HEK293 (cell line): ENCODE measurements at regions not wholly inside any gene's neighbourhood (a gene's known extent, or its start where the extent isn't known, plus 50 kb on each side); places are given as distances from the start of the nearest gene placed in this dataset.
"Not testable (repeated sequence)": the region's sequence is repeated elsewhere in the genome, so short reads cannot be mapped to it uniquely, and the experiment has no call there.

Experiments
- CTCF ChIA-PET: fragments of 350-600 bp; formaldehyde crosslinking; extraction: SDS; loops from one replicate; lab custom pipeline; 2021; ENCODE audit warnings: antibody characterized with exemption; lab: Yijun Ruan, JAX
- POLR2A ChIA-PET: fragments of 300-600 bp; formaldehyde crosslinking; extraction: SDS; loops from one replicate; lab custom pipeline; 2020; ENCODE audit warnings: antibody characterized with exemption, inconsistent platforms; lab: Yijun Ruan, JAX
- H3K27ac ChIP-seq: fragments of 200-500 bp; sonication (Bioruptor generic); 2 replicates; pipeline ENCODE4 v1.5.1; 2014; ENCODE audit warnings: low read depth, low read length, control low read depth, inconsistent platforms; ENCODE audit errors: extremely low read depth
- H3K36me3 ChIP-seq, 2 experiments: fragments of 200-500 bp in 1 of 2; sonication (Bioruptor generic) in 1 of 2; 1 replicate in 1 of 2; 2 replicates in 1 of 2; pipeline ENCODE4 v1.5.1; 2014 to 2017; ENCODE audit warnings: inconsistent platforms in 2 of 2, low read length in 2 of 2; ENCODE audit not compliant: control insufficient read depth in 2 of 2, insufficient read depth in 1 of 2
- H3K4me1 ChIP-seq: fragments of 200-500 bp; sonication (Bioruptor generic); 2 replicates; pipeline ENCODE4 v1.5.1; 2014; ENCODE audit warnings: mild to moderate bottlenecking, low read length, inconsistent platforms; ENCODE audit not compliant: control insufficient read depth, insufficient read depth
- H3K4me3 ChIP-seq: 2 replicates; pipeline ENCODE4 v1.5.1; 2011; ENCODE audit warnings: low read depth, mild to moderate bottlenecking, control low read depth, low read length, moderate library complexity
- H3K9me3 ChIP-seq: fragments of 200-500 bp; sonication (Bioruptor generic); 2 replicates; pipeline ENCODE4 v1.5.1; 2014; ENCODE audit warnings: low read depth, low read length, inconsistent platforms; ENCODE audit not compliant: control insufficient read depth, insufficient read depth
- AEBP2 ChIP-seq: fragments of 450-650 bp; formaldehyde crosslinking; IDR thresholded peaks from 2 replicates; pipeline ENCODE4 v1.5.1; 2016; ENCODE audit warnings: missing biosample characterization, missing genetic modification characterization, borderline replicate concordance
- IKZF3 ChIP-seq: fragments of 450-650 bp; IDR thresholded peaks from 2 replicates; pipeline ENCODE4 v1.5.0; 2018; ENCODE audit warnings: missing biosample characterization, mild to moderate bottlenecking, missing genetic modification characterization, moderate library complexity
- KLF10 ChIP-seq: fragments of 450-650 bp; IDR thresholded peaks from 2 replicates; pipeline ENCODE4 v1.5.1; 2018; ENCODE audit warnings: missing biosample characterization, mild to moderate bottlenecking, missing genetic modification characterization
- KLF8 ChIP-seq: fragments of 450-650 bp; formaldehyde crosslinking; IDR thresholded peaks from 2 replicates; pipeline ENCODE4 v1.5.1; 2016; ENCODE audit warnings: missing biosample characterization, missing genetic modification characterization
- KLF9 ChIP-seq: fragments of 450-650 bp; formaldehyde crosslinking; IDR thresholded peaks from 2 replicates; pipeline ENCODE4 v1.5.1; 2016; ENCODE audit warnings: missing biosample characterization, missing genetic modification characterization, low read depth
- SCRT1 ChIP-seq: fragments of 450-650 bp; formaldehyde crosslinking; IDR thresholded peaks from 2 replicates; pipeline ENCODE4 v1.5.1; 2016; ENCODE audit warnings: missing biosample characterization, missing genetic modification characterization, borderline replicate concordance
- ZBTB7A ChIP-seq: fragments of 450-650 bp; formaldehyde crosslinking; IDR thresholded peaks from 2 replicates; pipeline ENCODE4 v1.5.1; 2016; ENCODE audit warnings: low read depth, missing biosample characterization, missing genetic modification characterization
- ZEB2 ChIP-seq: fragments of 450-650 bp; formaldehyde crosslinking; IDR thresholded peaks from 2 replicates; pipeline ENCODE4 v1.5.1; 2016; ENCODE audit warnings: missing biosample characterization, missing genetic modification characterization
- ZNF121 ChIP-seq: fragments of 450-650 bp; formaldehyde crosslinking; IDR thresholded peaks from 2 replicates; pipeline ENCODE4 v1.5.1; 2016; ENCODE audit warnings: missing biosample characterization, missing genetic modification characterization
- ZNF138 ChIP-seq: fragments of 450-650 bp; formaldehyde crosslinking; IDR thresholded peaks from 2 replicates; pipeline ENCODE4 v1.5.1; 2016; ENCODE audit warnings: missing biosample characterization, missing genetic modification characterization, borderline replicate concordance
- ZNF140 ChIP-seq: fragments of 450-650 bp; formaldehyde crosslinking; IDR thresholded peaks from 2 replicates; pipeline ENCODE4 v1.5.1; 2016; ENCODE audit warnings: missing biosample characterization, missing genetic modification characterization
- ZNF174 ChIP-seq: fragments of 450-650 bp; formaldehyde crosslinking; IDR thresholded peaks from 2 replicates; pipeline ENCODE4 v1.5.0; 2017; ENCODE audit warnings: missing biosample characterization, mild to moderate bottlenecking, missing genetic modification characterization
- ZNF175 ChIP-seq: fragments of 450-650 bp; formaldehyde crosslinking; IDR thresholded peaks from 2 replicates; pipeline ENCODE4 v1.5.1; 2016; ENCODE audit warnings: missing biosample characterization, missing genetic modification characterization
- ZNF18 ChIP-seq: fragments of 450-650 bp; formaldehyde crosslinking; IDR thresholded peaks from 2 replicates; pipeline ENCODE4 v1.5.1; 2016; ENCODE audit warnings: missing biosample characterization, missing genetic modification characterization
- ZNF202 ChIP-seq: fragments of 450-650 bp; formaldehyde crosslinking; IDR thresholded peaks from 2 replicates; pipeline ENCODE4 v1.5.1; 2016; ENCODE audit warnings: missing biosample characterization, missing genetic modification characterization, borderline replicate concordance
- ZNF214 ChIP-seq: fragments of 450-650 bp; formaldehyde crosslinking; IDR thresholded peaks from 2 replicates; pipeline ENCODE4 v1.5.1; 2017; ENCODE audit warnings: missing biosample characterization, mild to moderate bottlenecking, missing genetic modification characterization, borderline replicate concordance
- ZNF239 ChIP-seq: fragments of 450-650 bp; formaldehyde crosslinking; IDR thresholded peaks from 2 replicates; pipeline ENCODE4 v1.5.1; 2016; ENCODE audit warnings: missing biosample characterization, missing genetic modification characterization
- ZNF248 ChIP-seq: fragments of 450-650 bp; formaldehyde crosslinking; IDR thresholded peaks from 2 replicates; pipeline ENCODE4 v1.5.1; 2017; ENCODE audit warnings: missing biosample characterization, missing genetic modification characterization
- ZNF274 ChIP-seq, 2 experiments: fragments of 200-500 bp in 1 of 2; fragments of 450-650 bp in 1 of 2; sonication (Bioruptor generic) in 1 of 2; formaldehyde crosslinking in 1 of 2; IDR thresholded peaks; 2 replicates each; pipeline versions ENCODE4 v1.5.1 to v1.6.1; 2014 to 2016; ENCODE audit warnings: borderline replicate concordance in 1 of 2, inconsistent platforms in 1 of 2, low read length in 1 of 2, missing biosample characterization in 1 of 2, missing genetic modification characterization in 1 of 2
- ZNF302 ChIP-seq: fragments of 450-650 bp; formaldehyde crosslinking; IDR thresholded peaks from 2 replicates; pipeline ENCODE4 v1.5.1; 2016; ENCODE audit warnings: missing biosample characterization, missing genetic modification characterization, low read depth
- ZNF510 ChIP-seq: fragments of 450-650 bp; formaldehyde crosslinking; IDR thresholded peaks from 2 replicates; pipeline ENCODE4 v1.5.1; 2018; ENCODE audit warnings: mild to moderate bottlenecking, missing genetic modification characterization, missing biosample characterization; ENCODE audit not compliant: insufficient replicate concordance
- ZNF561 ChIP-seq: fragments of 450-650 bp; IDR thresholded peaks from 2 replicates; pipeline ENCODE4 v1.5.1; 2018; ENCODE audit warnings: missing biosample characterization, missing genetic modification characterization, borderline replicate concordance
- ZNF639 ChIP-seq: fragments of 450-650 bp; formaldehyde crosslinking; IDR thresholded peaks from 2 replicates; pipeline ENCODE4 v1.5.1; 2016; ENCODE audit warnings: missing biosample characterization, missing genetic modification characterization

GRCh38 chr3:147240581-147240980 is 165.8 kb downstream of the ZIC4 start:
- no peaks in the 10 kb centered on the region for H3K36me3 ChIP-seq
- H3K27ac ChIP-seq, result no peak overlapping the region
- no peak overlapping the region for H3K4me3 ChIP-seq
- H3K9me3 ChIP-seq, result no peaks in the 10 kb centered on the region
- TF ChIP-seq ZNF239 (tag by site-specific recombination) (no peak), ZNF18 (tag by site-specific recombination) (no peak), ZEB2 (tag by site-specific recombination) (no peak), KLF10 (tag by site-specific recombination) (no peak), AEBP2 (no peak), IKZF3 (tag by site-specific recombination) (no peak)
- TF ChIP-seq, all 188 proteins: peak for 0
- ChIA-PET POLR2A (no interaction called here), CTCF (no interaction called here)
- H3K4me1 ChIP-seq, result no peaks in the 10 kb centered on the region

GRCh38 chr3:147237991-147238390 is 168.4 kb downstream of the ZIC4 start:
- no peak for TF ChIP-seq SCRT1 (tag by site-specific recombination)
- no peak for TF ChIP-seq KLF9 (tag by site-specific recombination)
- TF ChIP-seq ZBTB7A (tag by site-specific recombination), result no peak
- TF ChIP-seq ZNF174, result no peak
- TF ChIP-seq ZNF302 (tag by site-specific recombination), result no peak
- TF ChIP-seq ZNF274 (IDR thresholded peaks at IDR 0.05; ENCODE audit: low read length), result no peak
- TF ChIP-seq ZNF274 (tag by site-specific recombination; IDR thresholded peaks at IDR 0.05; ENCODE audit: borderline replicate concordance), result no peak
- no peak for TF ChIP-seq KLF10 (tag by site-specific recombination)
- no peak for TF ChIP-seq ZNF214 (tag by site-specific recombination)
- TF ChIP-seq ZNF510 (tag by site-specific recombination), result no peak
- TF ChIP-seq KLF8 (tag by site-specific recombination), result no peak
- TF ChIP-seq ZNF121 (tag by site-specific recombination), result no peak
- no peak for TF ChIP-seq ZNF248
- TF ChIP-seq ZNF561 (tag by site-specific recombination), result no peak
- TF ChIP-seq ZNF140 (tag by site-specific recombination), result no peak
- no peak for TF ChIP-seq ZNF639 (tag by site-specific recombination)
- TF ChIP-seq ZNF175 (tag by site-specific recombination), result no peak
- TF ChIP-seq ZNF138 (tag by site-specific recombination), result no peak
- no peak for TF ChIP-seq ZNF202
- POLR2A ChIA-PET, result no interaction called here
- Histone ChIP-seq H3K4me3 (no peak overlapping the region), H3K9me3 (no peaks in the 10 kb centered on the region), H3K27ac (no peak overlapping the region), H3K36me3 (no peaks in the 10 kb centered on the region), H3K4me1 (no peaks in the 10 kb centered on the region)
- CTCF ChIA-PET, result no interaction called here

- H3K9me3 ChIP-seq, H3K27ac ChIP-seq, CTCF ChIA-PET, H3K4me3 ChIP-seq, POLR2A ChIA-PET, H3K36me3 ChIP-seq, H3K4me1 ChIP-seq: not testable (repeated sequence)
These were observed 174.4 kb downstream of the ZIC4 start for GRCh38 chr3:147231980-147232379.
